GM10266 (cell line): ENCODE measurements at regions not wholly inside any gene's neighbourhood (a gene's known extent, or its start where the extent isn't known, plus 50 kb on each side); places are given as distances from the start of the nearest gene placed in this dataset.

Experiments
- DNase-seq: peaks from one replicate; pipeline ENCODE4 v3.0.0; 2012; ENCODE audit errors: extremely low spot score
- CTCF ChIP-seq: IDR thresholded peaks from 2 replicates; pipeline ENCODE4 v1.5.1; 2012; ENCODE audit warnings: mild to moderate bottlenecking, low read depth; ENCODE audit not compliant: control insufficient read depth, insufficient read depth; ENCODE audit errors: missing control alignments

GRCh38 chrX:131729295-131729694 lies 185.4 kb downstream of the OR13H1 start:
- TF ChIP-seq CTCF: no peak
- no peak for DNase-seq

GRCh38 chrX:131734621-131735020 lies 190.7 kb downstream of the OR13H1 start:
- TF ChIP-seq CTCF: no peak
- no peak for DNase-seq

- no peak for TF ChIP-seq CTCF
- DNase-seq: no peak
Observed at GRCh38 chrX:131735127-131735526, 191.3 kb downstream of the OR13H1 start.

GRCh38 chrX:131739823-131740222 lies 195.9 kb downstream of the OR13H1 start:
- DNase-seq: no peak
- no peak for TF ChIP-seq CTCF

GRCh38 chrX:131741103-131741581 lies 197.3 kb downstream of the OR13H1 start:
- DNase-seq: no peak
- no peak for TF ChIP-seq CTCF

- no peak for DNase-seq
- no peak for TF ChIP-seq CTCF
Observed at GRCh38 chrX:131745942-131746489, 202.1 kb downstream of the OR13H1 start.

GRCh38 chrX:131746491-131746968 lies 202.7 kb downstream of the OR13H1 start:
- no peak for DNase-seq

More at GRCh38 chrX:131746491-131746968, 202.7 kb downstream of the OR13H1 start:
- TF ChIP-seq CTCF: no peak
